GM12892 (cell line): ENCODE measurements at regions not wholly inside any gene's neighbourhood (a gene's known extent, or its start where the extent isn't known, plus 50 kb on each side); places are given as distances from the start of the nearest gene placed in this dataset.

Experiments used
- DNase-seq: peaks from one replicate; pipeline ENCODE4 v3.0.0; 2011; ENCODE audit not compliant: insufficient read length
- FAIRE-seq: peaks from 2 replicates; lab custom pipeline; 2011; peaks lifted over from hg19 to GRCh38; lab: Jason Lieb, UNC
- POLR2A ChIP-seq: IDR thresholded peaks from 2 replicates; pipeline ENCODE4 v1.6.1; 2011; ENCODE audit warnings: low read depth, low read length, control low read depth
- POLR2AphosphoS5 ChIP-seq: IDR thresholded peaks from 2 replicates; pipeline ENCODE4 v1.6.1; 2011; ENCODE audit warnings: low read depth, low read length, control low read depth
- TAF1 ChIP-seq: IDR thresholded peaks from 2 replicates; pipeline ENCODE4 v1.6.1; 2011; ENCODE audit warnings: low read depth, mild to moderate bottlenecking, control low read depth, low read length, borderline replicate concordance

GRCh38 chr12:115770643-115771042, 506.9 kb downstream of the MED13L start:
- FAIRE-seq (no peak), DNase-seq (no peak)
- TF ChIP-seq TAF1 (no peak), POLR2AphosphoS5 (no peak), POLR2A (no peak)

- TF ChIP-seq TAF1 (no peak), POLR2AphosphoS5 (no peak), POLR2A (no peak)
- no peak for DNase-seq
- FAIRE-seq: no peak
Observed at GRCh38 chr12:115767916-115768315, 509.6 kb downstream of the MED13L start.

- TF ChIP-seq POLR2A: no peak
- FAIRE-seq (no peak), DNase-seq (no peak)
Observed at GRCh38 chr12:115763982-115764621, 513.4 kb downstream of the MED13L start.

GRCh38 chr12:115763376-115763775, 514.1 kb downstream of the MED13L start:
- DNase-seq (no peak), FAIRE-seq (no peak)
- no peak for TF ChIP-seq POLR2AphosphoS5
- TF ChIP-seq TAF1: no peak
- no peak for TF ChIP-seq POLR2A

GRCh38 chr12:115762936-115763335, 514.6 kb downstream of the MED13L start:
- no peak for FAIRE-seq
- DNase-seq: no peak
- no peak for TF ChIP-seq TAF1
- TF ChIP-seq POLR2A: no peak
- no peak for TF ChIP-seq POLR2AphosphoS5

- no peak for DNase-seq
- no peak for FAIRE-seq
Observed at GRCh38 chr12:115761784-115762183, 515.7 kb downstream of the MED13L start.

GRCh38 chr12:115760231-115760630, 517.3 kb downstream of the MED13L start:
- FAIRE-seq: no peak
- no peak for TF ChIP-seq TAF1
- no peak for TF ChIP-seq POLR2A
- TF ChIP-seq POLR2AphosphoS5: no peak
- DNase-seq: no peak

More at GRCh38 chr12:115761784-115762183, 515.7 kb downstream of the MED13L start:
- TF ChIP-seq TAF1 (no peak), POLR2AphosphoS5 (no peak), POLR2A (no peak)

- TF ChIP-seq TAF1: no peak
- no peak for TF ChIP-seq POLR2A
- no peak for TF ChIP-seq POLR2AphosphoS5
- DNase-seq (no peak), FAIRE-seq (no peak)
Observed at GRCh38 chr12:115758877-115759620, 518.4 kb downstream of the MED13L start.

GRCh38 chr12:115758183-115758582, 519.3 kb downstream of the MED13L start:
- TF ChIP-seq POLR2AphosphoS5: no peak
- TF ChIP-seq POLR2A: no peak
- no peak for TF ChIP-seq TAF1
- FAIRE-seq (no peak), DNase-seq (no peak)

- no peak for DNase-seq
- FAIRE-seq: no peak
- TF ChIP-seq TAF1: no peak
- TF ChIP-seq POLR2AphosphoS5: no peak
- no peak for TF ChIP-seq POLR2A
Observed at GRCh38 chr12:115756804-115757203, 520.7 kb downstream of the MED13L start.

GRCh38 chr12:115756271-115756670, 521.2 kb downstream of the MED13L start:
- FAIRE-seq (no peak), DNase-seq (no peak)
- TF ChIP-seq POLR2A (no peak), TAF1 (no peak), POLR2AphosphoS5 (no peak)

GRCh38 chr12:115755725-115756085, 521.8 kb downstream of the MED13L start:
- TF ChIP-seq POLR2A: no peak
- TF ChIP-seq TAF1: no peak
- no peak for TF ChIP-seq POLR2AphosphoS5
- FAIRE-seq: no peak
- DNase-seq: no peak
